ENCODE measurements at regions not wholly inside any gene's neighbourhood (a gene's known extent, or its start where the extent isn't known, plus 50 kb on each side); places are given as distances from the start of the nearest gene placed in this dataset.
A peak's percentile ranks its signal among the peaks of the same experiment; 100 is the strongest.

DNA sequence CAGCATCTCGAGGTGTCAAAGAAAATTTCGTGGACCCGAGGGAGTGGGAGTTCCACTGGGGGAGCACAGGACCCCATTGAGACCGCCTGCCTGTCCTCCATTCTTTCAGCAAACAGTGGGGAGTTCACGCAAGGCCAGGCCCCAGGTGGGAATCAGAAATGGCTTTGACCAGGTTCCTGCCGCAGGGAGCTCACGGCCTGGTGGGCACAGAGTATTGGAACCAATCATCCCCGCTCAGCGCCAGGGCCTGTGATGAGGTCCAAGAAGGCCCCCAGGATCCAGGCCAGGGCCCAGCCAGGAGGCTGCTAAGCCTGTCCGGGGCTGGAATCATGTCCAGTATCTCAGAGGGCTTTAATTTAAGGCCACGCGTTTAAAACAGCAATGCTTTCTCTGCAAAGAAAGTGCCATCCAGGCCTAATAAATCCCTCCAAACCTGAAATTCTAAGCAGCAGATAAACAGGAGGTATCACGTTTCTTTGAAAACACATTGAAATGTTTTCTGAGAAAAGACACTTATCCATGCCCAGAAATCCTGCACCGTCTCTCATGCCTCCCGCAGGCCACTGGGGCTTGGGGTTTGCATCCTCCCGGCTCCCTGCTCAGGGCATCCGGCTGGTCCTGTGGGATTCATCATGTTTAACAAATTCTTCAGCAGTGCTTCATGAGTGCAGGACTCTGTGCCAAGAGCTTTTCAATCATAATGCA is 125.7 kb downstream of the OAT start:
- intact Hi-C loops (cut with DNase I): no loop called here
- Histone ChIP-seq H3K9me3 (no peaks in the 10 kb centered on the region), H3K27me3 (no peaks in the 10 kb centered on the region), H3K36me3 (no peaks in the 10 kb centered on the region), H3K27ac (no peak overlapping the region), H3K4me1 (no peaks in the 10 kb centered on the region), H3K4me3 (no peak overlapping the region)
- ATAC-seq (no peak), FAIRE-seq (no peak), DNase-seq (no peak)
- 85 to 87% methylated on average over 17 of the region's 17 CpGs for WGBS, 2 donors
- TF ChIP-seq, protein P1, sequence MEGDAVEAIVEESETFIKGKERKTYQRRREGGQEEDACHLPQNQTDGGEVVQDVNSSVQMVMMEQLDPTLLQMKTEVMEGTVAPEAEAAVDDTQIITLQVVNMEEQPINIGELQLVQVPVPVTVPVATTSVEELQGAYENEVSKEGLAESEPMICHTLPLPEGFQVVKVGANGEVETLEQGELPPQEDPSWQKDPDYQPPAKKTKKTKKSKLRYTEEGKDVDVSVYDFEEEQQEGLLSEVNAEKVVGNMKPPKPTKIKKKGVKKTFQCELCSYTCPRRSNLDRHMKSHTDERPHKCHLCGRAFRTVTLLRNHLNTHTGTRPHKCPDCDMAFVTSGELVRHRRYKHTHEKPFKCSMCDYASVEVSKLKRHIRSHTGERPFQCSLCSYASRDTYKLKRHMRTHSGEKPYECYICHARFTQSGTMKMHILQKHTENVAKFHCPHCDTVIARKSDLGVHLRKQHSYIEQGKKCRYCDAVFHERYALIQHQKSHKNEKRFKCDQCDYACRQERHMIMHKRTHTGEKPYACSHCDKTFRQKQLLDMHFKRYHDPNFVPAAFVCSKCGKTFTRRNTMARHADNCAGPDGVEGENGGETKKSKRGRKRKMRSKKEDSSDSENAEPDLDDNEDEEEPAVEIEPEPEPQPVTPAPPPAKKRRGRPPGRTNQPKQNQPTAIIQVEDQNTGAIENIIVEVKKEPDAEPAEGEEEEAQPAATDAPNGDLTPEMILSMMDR (IDR thresholded peaks at IDR 0.05): no peak

DNA sequence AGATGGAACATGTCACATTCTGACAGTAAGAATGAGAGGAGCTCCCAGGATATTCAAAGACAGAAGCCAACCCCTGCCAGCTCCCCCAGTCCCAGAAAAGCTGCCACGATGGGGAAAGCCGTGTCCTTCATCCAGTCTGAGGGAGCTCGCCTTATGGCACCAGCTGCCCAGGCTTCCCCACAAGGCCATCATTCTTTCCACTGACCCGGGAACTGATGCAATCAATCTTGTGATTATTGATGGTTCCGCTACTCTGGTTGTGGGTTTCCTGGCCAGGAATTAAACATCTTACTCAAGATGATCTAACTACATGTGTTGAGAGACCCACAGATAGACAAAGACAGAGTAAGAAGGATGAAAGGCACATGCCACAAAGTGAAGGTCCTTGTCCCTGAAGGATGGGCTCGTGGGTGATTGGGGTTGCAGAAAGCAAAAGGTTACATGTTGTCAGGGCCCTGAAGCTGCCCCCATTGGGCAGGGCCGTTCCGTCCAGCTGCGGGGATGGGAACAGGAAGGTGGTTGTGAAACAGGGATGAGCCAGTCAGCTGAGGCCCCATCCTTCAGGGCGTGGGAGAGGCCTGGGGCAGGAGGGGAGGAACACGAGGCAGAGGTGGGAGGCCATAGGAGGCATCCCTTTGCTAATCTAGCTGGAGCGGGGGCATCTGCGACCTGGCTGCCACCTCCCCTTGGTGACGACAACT is 127.6 kb downstream of the OAT start:
- ATAC-seq: peak in 2 of 4 donors; percentile 72
- WGBS, 2 donors: 66 to 68% methylated on average over 14 of the region's 14 CpGs
- Histone ChIP-seq H3K4me1 (no peaks in the 10 kb centered on the region), H3K27me3 (no peaks in the 10 kb centered on the region), H3K27ac (peak overlapping the region in 1 of 4 donors; percentile 21), H3K4me3 (no peak overlapping the region), H3K36me3 (no peaks in the 10 kb centered on the region), H3K9me3 (no peaks in the 10 kb centered on the region)
- peak in 1 of 6 donors; percentile 58 for DNase-seq
- FAIRE-seq: no peak
- intact Hi-C loops (cut with DNase I): no loop called here
- TF ChIP-seq, protein P1 (IDR thresholded peaks at IDR 0.05): no peak

DNA sequence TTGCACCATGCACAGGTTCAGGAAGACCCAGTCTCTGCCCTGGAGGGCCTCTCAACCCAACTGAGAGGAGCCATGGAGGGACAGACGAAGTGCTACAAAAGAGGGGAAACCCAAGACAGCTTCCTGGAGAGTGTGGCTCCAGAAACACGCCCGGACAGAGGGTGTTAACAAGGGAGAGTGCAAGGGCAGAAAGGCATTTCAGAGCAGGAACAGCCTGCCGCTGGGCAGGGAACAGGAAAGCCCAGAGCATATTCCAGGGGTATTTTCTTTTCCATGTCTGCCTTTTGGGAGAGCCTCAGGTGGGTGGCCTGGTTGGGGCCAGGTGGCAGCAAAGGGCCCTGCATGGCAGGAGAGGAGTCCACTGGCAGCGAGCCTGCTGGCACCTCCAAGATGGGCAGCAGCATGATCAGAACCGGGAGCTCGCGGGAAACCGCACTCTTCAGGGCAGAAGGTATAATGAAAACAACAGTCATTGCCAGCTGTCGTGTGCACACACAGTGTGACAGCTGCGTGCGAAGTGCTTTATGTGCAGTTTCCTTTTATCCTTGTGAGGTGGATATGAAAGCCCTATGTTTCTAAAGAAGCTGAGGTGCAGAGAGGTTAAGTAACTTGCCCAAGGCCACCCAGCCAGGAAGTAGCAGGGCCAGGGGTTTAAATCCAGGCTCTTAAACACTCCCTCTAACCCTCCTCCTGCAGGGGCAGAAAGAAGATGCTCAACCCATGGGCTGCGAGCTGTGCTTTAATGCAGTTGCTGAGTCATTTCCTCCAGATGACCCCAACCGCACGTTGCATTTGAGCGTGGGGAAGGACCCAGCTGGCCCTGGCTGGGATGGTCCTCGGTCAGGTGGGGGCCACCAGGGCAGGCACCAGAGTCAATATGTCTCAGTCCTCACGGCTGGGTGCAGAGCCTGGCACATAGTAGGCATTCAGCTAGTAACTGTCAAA is 128.6 kb downstream of the OAT start:
- no peaks in the 10 kb centered on the region for H3K9me3 ChIP-seq
- no peaks in the 10 kb centered on the region for H3K27me3 ChIP-seq
- TF ChIP-seq, protein P1 (IDR thresholded peaks at IDR 0.05): no peak
- peak in 2 of 6 donors; percentile 45 to 50 for DNase-seq
- peak overlapping the region in 1 of 4 donors; percentile 21 for H3K27ac ChIP-seq
- H3K4me3 ChIP-seq: no peak overlapping the region
- H3K4me1 ChIP-seq: no peaks in the 10 kb centered on the region
- peak in 2 of 4 donors; percentile 58 to 71 for ATAC-seq
- intact Hi-C loops (cut with DNase I): no loop called here
- no peaks in the 10 kb centered on the region for H3K36me3 ChIP-seq
- 40 to 43% methylated on average over 18 of the region's 18 CpGs for WGBS, 2 donors
- FAIRE-seq: no peak

DNA sequence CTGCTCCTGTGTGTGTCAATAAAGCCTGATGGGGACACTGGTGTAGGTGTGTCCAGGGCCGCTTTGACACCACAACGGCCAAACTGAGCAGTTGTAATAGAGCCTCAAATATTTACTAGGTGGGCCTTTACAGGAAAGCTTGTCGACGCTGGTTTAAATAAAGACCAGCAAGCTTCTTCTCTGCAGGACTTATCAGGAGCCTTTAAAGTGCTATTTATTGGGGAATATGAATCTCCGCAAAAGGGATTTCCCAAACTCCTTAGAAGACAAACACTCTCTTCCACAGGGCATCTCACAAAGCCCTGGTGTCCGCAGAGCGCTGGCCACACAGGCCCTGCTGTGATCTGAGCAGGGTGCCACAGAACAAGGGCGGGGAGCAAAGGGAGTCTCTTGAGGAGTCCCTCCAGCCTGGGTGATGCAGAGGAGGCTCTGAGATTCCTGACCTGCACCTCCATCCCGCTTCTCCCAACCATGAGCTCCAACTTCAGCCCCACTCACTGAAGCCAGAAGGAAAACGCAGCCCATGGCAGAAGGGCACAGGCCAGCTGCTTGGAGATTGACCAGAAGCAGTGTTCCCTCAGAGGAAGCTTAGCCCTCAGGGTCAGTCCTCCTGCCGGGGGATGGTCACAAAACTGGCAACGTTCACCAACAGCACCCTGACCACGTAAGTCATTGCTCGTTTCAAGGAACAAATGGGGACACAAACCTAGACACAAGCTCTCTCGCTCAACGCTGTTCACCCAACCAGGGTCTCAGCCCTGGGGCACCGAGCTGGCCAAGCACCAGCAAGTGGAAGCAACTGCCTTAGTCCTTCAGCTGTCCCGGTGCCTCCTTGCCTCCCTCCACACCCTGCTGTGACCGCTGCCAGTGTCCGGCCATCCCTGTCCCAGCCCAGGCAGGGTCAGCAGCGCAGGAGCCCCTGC is 129.5 kb downstream of the OAT start:
- ATAC-seq (no peak), DNase-seq (peak in 2 of 6 donors; percentile 5 to 47), FAIRE-seq (no peak)
- no peak overlapping the region for H3K27ac ChIP-seq
- H3K9me3 ChIP-seq: no peaks in the 10 kb centered on the region
- H3K4me1 ChIP-seq: no peaks in the 10 kb centered on the region
- TF ChIP-seq, protein P1 (IDR thresholded peaks at IDR 0.05): no peak
- intact Hi-C loops (cut with DNase I): no loop called here
- H3K36me3 ChIP-seq: no peaks in the 10 kb centered on the region
- no peaks in the 10 kb centered on the region for H3K27me3 ChIP-seq
- H3K4me3 ChIP-seq: no peak overlapping the region
- 81 to 85% methylated on average over 21 of the region's 21 CpGs for WGBS, 2 donors
